Activated B cell treated with CpG ODN at 0.5 μM for 24 hours (primary cell): ENCODE measurements at regions not wholly inside any gene's neighbourhood (a gene's known extent, or its start where the extent isn't known, plus 50 kb on each side); places are given as distances from the start of the nearest gene placed in this dataset.

ENCODE experiments used
- ATAC-seq: fragments of 200-7000 bp; cut with Tn5 transposase; one replicate; pipeline ENCODE4 v1.10.0; 2021; ENCODE audit warnings: low read depth, mild to moderate bottlenecking, moderate library complexity
- CTCF ChIA-PET: fragments of 350-600 bp; sonication (Branson Sonifier 250); formaldehyde crosslinking; loops from one replicate; lab custom pipeline; 2021; ENCODE audit warnings: antibody characterized with exemption; lab: Charles Lee
- POLR2A ChIA-PET: fragments of 350-600 bp; sonication (Branson Sonifier 250); formaldehyde crosslinking; loops from one replicate; lab custom pipeline; 2021; ENCODE audit warnings: antibody characterized with exemption; lab: Charles Lee
- DNase-seq: peaks from one replicate; pipeline ENCODE4 v3.0.0; 2022
- H3K27ac Mint-ChIP-seq: one replicate; pipeline ENCODE4 v1.8.0; 2020; ENCODE audit warnings: mixed read lengths
- H3K27me3 Mint-ChIP-seq: one replicate; pipeline ENCODE4 v1.8.0; 2021; ENCODE audit warnings: mixed read lengths
- H3K36me3 Mint-ChIP-seq: one replicate; pipeline ENCODE4 v1.8.0; 2021; ENCODE audit warnings: low read depth, mixed read lengths
- H3K4me1 Mint-ChIP-seq: one replicate; pipeline ENCODE4 v1.8.0; 2021; ENCODE audit warnings: mixed read lengths
- H3K4me3 Mint-ChIP-seq: one replicate; pipeline ENCODE4 v1.8.0; 2020; ENCODE audit warnings: mild to moderate bottlenecking, mixed read lengths
- H3K9me3 Mint-ChIP-seq: one replicate; pipeline ENCODE4 v1.8.0; 2020; ENCODE audit warnings: mixed read lengths
- CTCF ChIP-seq: fragments of 200-600 bp; IDR thresholded peaks from one replicate; pipeline ENCODE4 v1.8.0; 2022; ENCODE audit warnings: antibody characterized with exemption, mild to moderate bottlenecking
- intact Hi-C: fragments of 100-400 bp; cut with micrococcal nuclease; formaldehyde crosslinking; loops from one replicate; pipeline ENCODE4 v1.15.1; 2024

- no peaks in the 10 kb centered on the region for H3K27me3 Mint-ChIP-seq
- no peak overlapping the region for H3K4me3 Mint-ChIP-seq
- no peaks in the 10 kb centered on the region for H3K36me3 Mint-ChIP-seq
- no peak overlapping the region for H3K27ac Mint-ChIP-seq
- ChIA-PET CTCF (no interaction called here), POLR2A (no interaction called here)
- ATAC-seq (no peak), DNase-seq (no peak)
- H3K9me3 Mint-ChIP-seq, result no peaks in the 10 kb centered on the region
- H3K4me1 Mint-ChIP-seq, result no peaks in the 10 kb centered on the region
- no peak for TF ChIP-seq CTCF
- intact Hi-C loops, result no loop called here
Observed at GRCh38 chr4:173859091-173859713, 329.2 kb upstream of the HAND2 start.

GRCh38 chr4:173858471-173858870 is 328.4 kb upstream of the HAND2 start:
- no peak for TF ChIP-seq CTCF
- no peak for DNase-seq
- no peaks in the 10 kb centered on the region for H3K27me3 Mint-ChIP-seq
- intact Hi-C loops, result no loop called here
- ATAC-seq, result no peak
- no peaks in the 10 kb centered on the region for H3K4me1 Mint-ChIP-seq
- ChIA-PET POLR2A (no interaction called here), CTCF (no interaction called here)
- no peaks in the 10 kb centered on the region for H3K36me3 Mint-ChIP-seq
- H3K27ac Mint-ChIP-seq, result no peak overlapping the region
- no peaks in the 10 kb centered on the region for H3K9me3 Mint-ChIP-seq
- no peak overlapping the region for H3K4me3 Mint-ChIP-seq

- Mint-ChIP-seq H3K27me3 (no peaks in the 10 kb centered on the region), H3K9me3 (no peaks in the 10 kb centered on the region), H3K4me3 (no peak overlapping the region), H3K27ac (no peak overlapping the region), H3K4me1 (no peaks in the 10 kb centered on the region), H3K36me3 (no peaks in the 10 kb centered on the region)
- POLR2A ChIA-PET, result no interaction called here
- no peak for TF ChIP-seq CTCF
- intact Hi-C loops, result no loop called here
- CTCF ChIA-PET, result no interaction called here
- DNase-seq, result no peak
- ATAC-seq, result no peak
Observed at GRCh38 chr4:173857828-173858227, 327.8 kb upstream of the HAND2 start.

- Mint-ChIP-seq H3K36me3 (no peaks in the 10 kb centered on the region), H3K4me3 (no peak overlapping the region), H3K27ac (no peak overlapping the region), H3K9me3 (peaks cover 3% of the 10 kb centered on the region), H3K4me1 (no peaks in the 10 kb centered on the region), H3K27me3 (no peaks in the 10 kb centered on the region)
- ChIA-PET CTCF (no interaction called here), POLR2A (no interaction called here)
- TF ChIP-seq CTCF, result no peak
- intact Hi-C loops, result no loop called here
- DNase-seq, result no peak
- ATAC-seq, result no peak
Observed at GRCh38 chr4:173855015-173855414, 325.0 kb upstream of the HAND2 start.

GRCh38 chr4:173852775-173853174 is 322.7 kb upstream of the HAND2 start:
- no peak for TF ChIP-seq CTCF
- Mint-ChIP-seq H3K4me3 (no peak overlapping the region), H3K36me3 (no peaks in the 10 kb centered on the region), H3K9me3 (peaks cover 3% of the 10 kb centered on the region), H3K27ac (no peak overlapping the region), H3K4me1 (no peaks in the 10 kb centered on the region), H3K27me3 (no peaks in the 10 kb centered on the region)
- CTCF ChIA-PET, result no interaction called here
- POLR2A ChIA-PET, result no interaction called here
- ATAC-seq (no peak), DNase-seq (no peak)
- intact Hi-C loops, result no loop called here
